Neuronal stem cell (in vitro differentiated cells): ENCODE measurements at regions not wholly inside any gene's neighbourhood (a gene's known extent, or its start where the extent isn't known, plus 50 kb on each side); places are given as distances from the start of the nearest gene placed in this dataset.
A peak's percentile ranks its signal among the peaks of the same experiment; 100 is the strongest.
"Not testable (repeated sequence)": the region's sequence is repeated elsewhere in the genome, so short reads cannot be mapped to it uniquely, and the experiment has no call there.

Experiments
- DNase-seq: peaks from one replicate; pipeline ENCODE4 v3.0.0-alpha.2; 2013; ENCODE audit warnings: low spot score
- H2AFZ ChIP-seq: one replicate; pipeline ENCODE4 v1.6.1; 2013; ENCODE audit warnings: mild to moderate bottlenecking, low read length, inconsistent platforms
- H2AK5ac ChIP-seq: 2 replicates; pipeline ENCODE4 v1.6.1; 2013; ENCODE audit warnings: low read depth, mild to moderate bottlenecking, inconsistent platforms, low read length, moderate library complexity, mixed read lengths
- H2BK120ac ChIP-seq: 2 replicates; pipeline ENCODE4 v1.6.1; 2013; ENCODE audit warnings: low read depth, mild to moderate bottlenecking, inconsistent platforms, low read length, moderate library complexity, mixed read lengths
- H2BK12ac ChIP-seq: one replicate; pipeline ENCODE4 v1.6.1; 2013; ENCODE audit warnings: low read length, inconsistent platforms
- H2BK15ac ChIP-seq: 2 replicates; pipeline ENCODE4 v1.6.1; 2013; ENCODE audit warnings: mild to moderate bottlenecking, low read length, inconsistent platforms, mixed read lengths
- H2BK5ac ChIP-seq: one replicate; pipeline ENCODE4 v1.6.1; 2013; ENCODE audit warnings: inconsistent platforms, mild to moderate bottlenecking, low read length, moderate library complexity
- H3K14ac ChIP-seq: one replicate; pipeline ENCODE4 v1.6.1; 2013; ENCODE audit warnings: low read length, inconsistent platforms
- H3K18ac ChIP-seq: 2 replicates; pipeline ENCODE4 v1.6.1; 2013; ENCODE audit warnings: low read length, inconsistent platforms
- H3K23ac ChIP-seq: 2 replicates; pipeline ENCODE4 v1.6.1; 2013; ENCODE audit warnings: low read depth, mild to moderate bottlenecking, mixed read lengths, low read length, inconsistent platforms; ENCODE audit not compliant: poor library complexity
- H3K27ac ChIP-seq: replicated peaks from 3 replicates; pipeline ENCODE4 v1.5.1; 2013; ENCODE audit warnings: low read length, inconsistent platforms
- H3K27me3 ChIP-seq, 3 experiments: 2 replicates each; pipeline ENCODE4 v1.6.1; 2013; ENCODE audit warnings: low read length in 3 of 3, mild to moderate bottlenecking in 2 of 3, inconsistent platforms in 1 of 3, low read depth in 1 of 3, mixed read lengths in 1 of 3, moderate library complexity in 1 of 3; ENCODE audit not compliant: control insufficient read depth in 3 of 3, insufficient read depth in 3 of 3
- H3K36me3 ChIP-seq, 2 donors: replicated peaks in 1 of 2; 2 replicates each; pipeline ENCODE4 v1.6.1; 2013; ENCODE audit warnings: low read length in 2 of 2; ENCODE audit not compliant: control insufficient read depth in 2 of 2, insufficient read depth in 2 of 2
- H3K4ac ChIP-seq: 2 replicates; pipeline ENCODE4 v1.6.1; 2013; ENCODE audit warnings: inconsistent platforms, mild to moderate bottlenecking, low read length, moderate library complexity
- H3K4me1 ChIP-seq, 2 donors: 1 replicate in 1 of 2; 2 replicates in 1 of 2; pipeline ENCODE4 v1.6.1; 2013; ENCODE audit warnings: low read length in 2 of 2, low read depth in 1 of 2; ENCODE audit not compliant: control insufficient read depth in 2 of 2, insufficient read depth in 1 of 2
- H3K4me2 ChIP-seq: one replicate; pipeline ENCODE4 v1.6.1; 2013; ENCODE audit warnings: mild to moderate bottlenecking, low read length, inconsistent platforms; ENCODE audit not compliant: insufficient read depth, poor library complexity, severe bottlenecking
- H3K4me3 ChIP-seq, 2 donors: 2 replicates each; pipeline ENCODE4 v1.5.1; 2013; ENCODE audit warnings: low read length in 2 of 2, mild to moderate bottlenecking in 2 of 2, inconsistent platforms in 1 of 2, moderate library complexity in 1 of 2
- H3K79me1 ChIP-seq: one replicate; pipeline ENCODE4 v1.6.1; 2013; ENCODE audit warnings: low read depth, mild to moderate bottlenecking, inconsistent platforms, low read length, moderate library complexity
- H3K9ac ChIP-seq: one replicate; pipeline ENCODE4 v1.6.1; 2013; ENCODE audit warnings: mild to moderate bottlenecking, low read depth, low read length, inconsistent platforms; ENCODE audit not compliant: poor library complexity
- H3K9me3 ChIP-seq, 2 donors: replicated peaks in 1 of 2; 2 replicates each; pipeline versions ENCODE3 to v1.6.1; 2013; ENCODE audit warnings: low read length in 2 of 2, mild to moderate bottlenecking in 2 of 2, inconsistent platforms in 1 of 2, low read depth in 1 of 2, mixed read lengths in 1 of 2, moderate library complexity in 1 of 2; ENCODE audit not compliant: control insufficient read depth in 2 of 2, insufficient read depth in 1 of 2
- H4K8ac ChIP-seq: one replicate; pipeline ENCODE4 v1.6.1; 2013; ENCODE audit warnings: low read depth, mild to moderate bottlenecking, inconsistent platforms, low read length, moderate library complexity
- H4K91ac ChIP-seq: one replicate; pipeline ENCODE4 v1.6.1; 2013; ENCODE audit warnings: low read length, low read depth, mild to moderate bottlenecking, inconsistent platforms; ENCODE audit not compliant: poor library complexity
- WGBS, 2 donors: extraction: QIAGEN DNeasy Blood & Tissue Kit; methylation state at CpG; one replicate each; pipeline ENCODE4 v1.1.7; 2013; ENCODE audit warnings: missing lambda C conversion rate in 2 of 2, mixed read lengths in 1 of 2; ENCODE audit not compliant: insufficient read length in 2 of 2, insufficient replicate concordance in 1 of 2; ENCODE audit errors: extremely low coverage in 2 of 2; 5-methylcytosine and 5-hydroxymethylcytosine counted together

GRCh38 chr11:67738231-67738630 is 63.8 kb upstream of the ALDH3B2 start:
- not testable (repeated sequence) for H3K4me1 ChIP-seq, H3K79me1 ChIP-seq, H3K36me3 ChIP-seq, H4K8ac ChIP-seq, H3K18ac ChIP-seq, H3K27ac ChIP-seq, H3K9ac ChIP-seq, H2BK5ac ChIP-seq, DNase-seq, H2AFZ ChIP-seq, H3K27me3 ChIP-seq, H3K4me3 ChIP-seq, H3K4ac ChIP-seq, H3K14ac ChIP-seq, H3K23ac ChIP-seq, H2BK12ac ChIP-seq, H2BK15ac ChIP-seq, H2AK5ac ChIP-seq, H2BK120ac ChIP-seq, H3K4me2 ChIP-seq, H4K91ac ChIP-seq, H3K9me3 ChIP-seq
- WGBS, 2 donors, result no CpG with 5 or more reads among the region's 14 CpGs

DNA sequence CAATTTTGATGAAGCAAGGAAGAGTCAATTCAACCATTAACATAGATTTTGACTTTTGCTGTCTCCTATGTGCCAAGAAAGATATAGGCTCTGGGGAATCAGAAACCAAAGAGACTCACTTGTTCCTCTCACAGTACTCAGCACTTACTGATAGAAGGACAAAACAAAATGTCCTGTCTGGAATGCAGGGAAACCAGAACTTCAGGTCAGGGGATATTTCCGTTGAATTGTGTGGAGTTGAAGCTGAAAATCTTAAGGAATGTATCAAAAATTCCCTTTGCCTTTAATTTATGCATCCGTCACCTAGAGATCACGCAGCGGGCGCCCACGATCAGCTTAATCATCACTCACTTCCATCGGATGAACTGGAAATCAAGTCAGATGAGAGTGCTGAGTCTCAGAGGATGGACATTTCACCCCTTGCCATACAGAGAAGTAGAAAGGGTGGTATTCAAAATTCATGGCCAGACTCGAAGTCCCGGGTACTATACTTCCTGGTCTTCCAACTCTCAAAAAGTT is 63.2 kb upstream of the ALDH3B2 start:
- H3K23ac ChIP-seq, H3K14ac ChIP-seq, H2AFZ ChIP-seq, H3K4me1 ChIP-seq, H3K27ac ChIP-seq, H2BK120ac ChIP-seq, H3K27me3 ChIP-seq, DNase-seq, H2AK5ac ChIP-seq, H3K36me3 ChIP-seq, H2BK5ac ChIP-seq, H4K91ac ChIP-seq, H2BK15ac ChIP-seq, H3K9ac ChIP-seq, H3K79me1 ChIP-seq, H3K4ac ChIP-seq, H3K18ac ChIP-seq, H4K8ac ChIP-seq, H3K4me3 ChIP-seq, H3K9me3 ChIP-seq, H3K4me2 ChIP-seq, H2BK12ac ChIP-seq: not testable (repeated sequence)
- no CpG with 5 or more reads among the region's 9 CpGs for WGBS, 2 donors

DNA sequence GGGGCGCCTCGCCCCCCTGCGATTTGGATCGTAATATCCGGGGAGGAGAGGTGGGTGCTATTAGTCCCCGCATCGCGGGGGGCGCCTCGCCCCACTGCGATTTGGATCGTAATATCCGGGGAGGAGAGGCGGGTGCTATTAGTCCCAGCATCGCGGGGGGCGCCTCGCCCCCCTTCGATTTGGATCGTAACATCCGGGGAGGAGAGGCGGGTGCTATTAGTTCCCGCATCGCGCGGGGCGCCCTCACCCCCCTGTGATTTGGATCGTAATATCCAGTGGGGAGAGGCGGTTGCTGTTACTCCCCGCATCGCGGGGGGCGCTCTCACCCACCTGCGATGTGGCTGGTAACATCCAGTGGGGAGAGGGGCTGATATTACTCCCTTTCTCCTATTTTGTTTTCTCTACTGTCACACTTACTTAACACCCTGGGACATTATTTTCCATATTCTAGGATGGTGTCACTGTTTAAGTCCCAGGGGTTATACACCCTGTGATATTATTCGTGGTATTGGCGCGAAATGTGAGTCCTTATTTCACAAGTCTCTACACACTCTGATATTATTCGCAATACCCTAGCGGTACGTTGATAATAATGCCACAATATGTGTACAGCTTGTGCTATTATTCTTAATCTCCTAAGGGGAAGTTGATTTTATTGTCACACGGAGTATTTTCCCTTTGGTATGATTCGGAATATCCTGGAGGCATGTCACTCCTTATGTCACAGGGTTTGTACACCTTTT is 57.8 kb upstream of the ALDH3B2 start:
- Histone ChIP-seq H3K27ac (no peak overlapping the region), H3K9ac (no peak overlapping the region), H3K23ac (no peak overlapping the region), H2BK5ac (no peak overlapping the region), H2BK12ac (no peak overlapping the region), H3K27me3 (peaks cover 0 to 2% (median 0%) of the 10 kb centered on the region in 3 experiments), H2BK15ac (no peak overlapping the region), H3K9me3 (no peaks in the 10 kb centered on the region), H3K4me3 (peak overlapping the region in 1 of 2 donors; percentile 66), H3K14ac (no peak overlapping the region), H2AFZ (no peak overlapping the region), H3K79me1 (no peaks in the 10 kb centered on the region), H3K4me1 (peaks cover 1 to 8% of the 10 kb centered on the region in 2 donors), H3K36me3 (no peaks in the 10 kb centered on the region), H2AK5ac (no peak overlapping the region), H3K4ac (no peak overlapping the region), H3K18ac (no peak overlapping the region), H4K91ac (no peak overlapping the region), H3K4me2 (no peak overlapping the region), H4K8ac (no peak overlapping the region), H2BK120ac (no peak overlapping the region)
- DNase-seq, result no peak
- no CpG with 5 or more reads among the region's 42 CpGs for WGBS, 2 donors

DNA sequence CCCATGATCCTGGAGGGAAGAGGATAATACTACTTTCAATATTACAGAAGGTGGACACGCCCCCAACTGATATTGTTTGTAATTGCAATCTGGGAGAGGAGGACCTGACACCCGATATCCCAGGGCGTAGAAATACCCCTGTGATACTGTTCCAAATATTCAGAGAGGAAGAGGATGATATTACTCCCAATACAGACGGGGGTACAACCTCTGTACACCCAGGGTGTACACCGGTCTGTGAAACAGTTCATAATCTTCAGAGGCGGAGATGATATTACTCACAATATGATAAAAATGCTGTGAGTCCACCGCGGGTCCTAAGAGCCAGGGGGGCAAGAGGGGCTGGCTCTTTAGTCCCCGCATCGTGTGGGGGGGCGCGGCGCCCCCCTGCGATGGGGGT is 57.2 kb upstream of the ALDH3B2 start:
- no CpG with 5 or more reads among the region's 14 CpGs for WGBS, 2 donors
- no peak overlapping the region for H2BK12ac ChIP-seq

More for the DNA sequence above, 57.2 kb upstream of the ALDH3B2 start:
- Histone ChIP-seq H2AK5ac (no peak overlapping the region), H2AFZ (no peak overlapping the region), H3K27ac (no peak overlapping the region), H3K14ac (no peak overlapping the region), H2BK5ac (no peak overlapping the region), H2BK15ac (no peak overlapping the region), H3K9me3 (no peaks in the 10 kb centered on the region), H3K4me1 (peaks cover 1 to 8% of the 10 kb centered on the region in 2 donors), H3K4ac (no peak overlapping the region), H3K9ac (no peak overlapping the region), H2BK120ac (no peak overlapping the region), H3K36me3 (no peaks in the 10 kb centered on the region), H3K27me3 (peaks cover 0 to 2% (median 0%) of the 10 kb centered on the region in 3 experiments), H3K4me2 (no peak overlapping the region), H3K18ac (no peak overlapping the region), H3K4me3 (no peak overlapping the region), H4K91ac (no peak overlapping the region), H4K8ac (no peak overlapping the region), H3K79me1 (no peaks in the 10 kb centered on the region), H3K23ac (no peak overlapping the region)
- DNase-seq, result no peak
